ENCODE measurements at regions not wholly inside any gene's neighbourhood (a gene's known extent, or its start where the extent isn't known, plus 50 kb on each side); places are given as distances from the start of the nearest gene placed in this dataset.
"Not testable (repeated sequence)": the region's sequence is repeated elsewhere in the genome, so short reads cannot be mapped to it uniquely, and the experiment has no call there.

DNA sequence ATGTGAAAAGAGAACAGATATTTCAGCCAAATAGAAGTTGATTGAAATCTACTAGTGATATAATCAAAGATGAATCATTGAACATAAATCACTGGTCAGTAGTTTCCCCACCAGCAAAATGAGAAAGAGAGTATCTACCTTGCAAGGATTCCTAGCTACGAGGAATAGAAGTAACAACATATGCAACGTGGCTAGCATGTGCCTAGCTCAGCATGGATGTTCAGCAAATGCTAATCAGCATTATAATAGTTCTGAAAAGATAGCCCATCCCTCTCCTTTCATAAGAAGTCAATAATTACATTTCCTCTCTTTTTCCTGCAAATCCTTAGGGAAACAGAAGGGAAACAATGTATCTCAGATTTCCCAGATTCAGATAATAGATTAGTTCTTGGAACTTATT is 417.2 kb downstream of the SATB2 start:
- DNase-seq (ENCODE audit: low read depth in 4 of 4, low spot score in 3 of 4): no peak

DNA sequence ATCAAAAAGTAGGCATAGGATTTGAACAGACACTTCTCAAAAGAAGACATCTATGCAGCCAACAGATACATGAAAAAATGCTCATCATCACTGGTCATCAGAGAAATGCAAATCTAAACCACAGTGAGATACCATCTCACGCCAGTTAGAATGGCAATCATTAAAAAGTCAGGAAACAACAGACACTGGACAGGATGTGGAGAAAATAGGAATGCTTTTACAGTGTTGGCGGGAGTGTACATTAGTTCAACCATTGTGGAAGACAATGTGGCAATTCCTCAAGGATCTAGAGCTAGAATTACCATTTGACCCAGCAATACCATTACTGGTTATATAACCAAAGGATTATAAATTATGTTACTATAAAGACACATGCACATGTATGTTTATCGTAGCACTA is 424.0 kb downstream of the SATB2 start:
- not testable (repeated sequence) for DNase-seq (ENCODE audit: low read depth in 4 of 4, low spot score in 3 of 4)

DNA sequence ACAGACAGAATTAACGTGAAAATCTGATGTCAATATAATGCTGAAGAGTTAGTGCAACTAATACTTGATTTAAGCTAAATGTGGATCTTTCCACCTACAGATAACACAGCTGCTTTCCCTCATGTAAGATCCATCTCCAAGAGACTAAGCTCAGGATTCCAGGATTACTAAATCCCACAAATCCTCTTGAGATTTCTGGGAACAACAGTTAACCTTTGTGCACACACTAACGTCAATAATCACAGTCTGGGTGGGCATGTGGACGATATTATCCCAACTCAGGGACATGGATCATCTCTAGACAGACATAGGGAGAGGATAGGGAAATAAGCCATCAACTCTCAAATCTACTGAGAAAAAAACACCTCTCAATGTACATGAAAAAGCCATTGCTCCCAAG is 432.6 kb downstream of the SATB2 start:
- no peak for DNase-seq (ENCODE audit: low read depth in 4 of 4, low spot score in 3 of 4)

- DNase-seq (ENCODE audit: low read depth in 4 of 4, low spot score in 3 of 4): no peak
Measured at GRCh38 chr2:199024224-199024623, 433.5 kb downstream of the SATB2 start.

DNA sequence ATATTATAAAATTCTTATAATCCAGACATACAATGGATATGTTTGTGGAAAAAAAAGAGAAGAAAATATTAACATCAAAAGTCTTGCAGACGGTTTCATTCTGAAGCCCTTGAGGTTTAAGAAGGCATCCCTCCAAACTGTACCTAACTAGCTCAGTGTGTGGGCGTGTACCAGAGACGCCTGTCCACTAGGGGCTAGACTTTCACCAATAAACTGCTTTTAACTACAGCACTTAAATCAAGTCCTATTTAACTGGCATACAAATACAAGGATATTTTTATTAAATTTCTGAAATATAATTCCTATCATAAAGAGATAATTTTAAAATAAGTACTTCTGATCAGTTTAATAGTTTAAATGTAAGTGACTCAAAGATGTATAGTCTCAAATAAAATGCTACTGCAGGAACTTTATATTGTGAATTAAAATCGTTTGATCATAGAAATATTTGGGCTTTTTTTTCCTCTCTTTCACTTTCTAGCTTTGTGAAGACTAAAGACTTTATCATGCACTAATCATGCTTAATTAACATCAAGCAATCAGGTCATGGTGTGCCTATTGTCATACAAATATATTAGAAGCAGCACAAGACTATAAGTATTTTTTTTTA is 437.7 kb downstream of the SATB2 start:
- DNase-seq (ENCODE audit: low read depth in 4 of 4, low spot score in 3 of 4): peak; percentile 2 to 20 (median 14)

DNA sequence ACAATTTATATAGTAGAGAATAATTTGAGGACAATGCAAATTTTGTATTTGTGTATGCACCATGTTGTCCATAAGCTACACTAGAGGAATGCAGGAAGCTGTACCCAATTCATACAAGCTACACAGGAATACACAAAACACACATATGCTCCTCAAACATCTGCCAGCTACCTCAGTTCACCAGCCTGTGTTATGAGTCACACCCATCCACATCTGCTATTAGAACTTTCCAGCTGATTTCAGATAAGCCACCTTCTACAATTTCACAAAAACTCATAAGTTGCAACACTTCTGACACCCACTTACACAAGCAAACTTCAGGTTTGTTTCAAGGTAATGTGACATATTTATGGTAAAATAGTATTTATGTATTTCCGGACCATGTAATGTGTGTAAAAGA is 438.9 kb downstream of the SATB2 start:
- no peak for DNase-seq (ENCODE audit: low read depth in 4 of 4, low spot score in 3 of 4)

DNA sequence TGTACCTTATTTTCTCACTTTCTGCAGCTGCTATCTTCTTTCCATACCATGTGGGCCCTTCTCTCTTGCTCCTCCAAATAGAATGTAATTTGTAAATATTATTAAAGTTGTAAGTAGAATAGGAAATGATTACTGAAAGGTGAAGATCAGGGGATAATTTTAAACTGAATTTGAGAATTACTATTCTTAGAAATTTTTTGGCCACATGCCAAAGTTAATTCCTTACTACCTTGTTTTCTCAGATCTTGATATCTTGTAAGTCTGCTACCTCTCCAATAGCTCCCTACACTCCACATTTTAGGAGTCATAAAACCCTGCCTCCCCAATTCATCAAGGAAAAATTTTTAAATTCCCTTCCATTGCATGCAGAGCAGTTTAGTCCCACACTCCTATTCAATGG is 442.7 kb downstream of the SATB2 start:
- DNase-seq (ENCODE audit: low read depth in 4 of 4, low spot score in 3 of 4): no peak

DNA sequence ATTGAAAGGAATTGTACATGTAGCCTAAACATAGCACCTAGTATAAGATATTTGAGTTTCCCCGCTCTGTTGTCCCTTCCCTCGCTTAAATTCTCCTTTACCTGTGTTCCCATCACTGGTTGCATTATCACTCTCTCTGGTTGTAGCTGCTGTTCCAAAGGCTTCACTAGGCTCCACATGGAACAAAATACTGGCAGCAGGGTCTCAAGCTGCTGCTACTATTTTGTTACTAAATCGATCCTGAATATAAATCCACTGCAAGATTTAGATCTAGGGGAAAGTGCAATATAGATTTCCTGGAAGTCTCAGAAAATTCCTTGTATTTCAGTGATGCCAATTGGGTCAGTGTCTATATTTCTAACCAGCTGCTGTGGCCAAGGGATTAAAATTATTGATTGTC is 443.5 kb downstream of the SATB2 start:
- DNase-seq (ENCODE audit: low read depth in 4 of 4, low spot score in 3 of 4): no peak

DNA sequence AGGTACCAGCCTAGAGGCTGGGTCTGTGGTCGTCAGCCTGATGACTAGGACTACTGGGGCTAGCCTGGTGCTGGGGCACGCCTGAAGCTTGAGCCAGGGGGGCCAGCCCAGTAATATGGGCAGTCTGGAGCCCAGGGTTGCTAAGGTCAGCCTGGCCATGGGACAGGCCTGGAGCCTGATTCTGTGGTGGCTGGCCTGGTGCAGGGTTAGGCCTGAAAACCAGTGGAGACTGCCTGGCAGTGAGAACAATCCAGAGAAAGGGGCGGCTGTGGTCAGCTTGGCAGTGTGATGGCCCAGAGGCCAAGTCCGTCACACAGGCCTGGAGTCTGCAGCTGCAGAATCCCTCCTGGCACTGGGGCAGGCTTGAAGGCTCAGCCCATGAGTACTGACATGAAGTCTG is 445.8 kb downstream of the SATB2 start:
- no peak for DNase-seq (ENCODE audit: low read depth in 4 of 4, low spot score in 3 of 4)

DNA sequence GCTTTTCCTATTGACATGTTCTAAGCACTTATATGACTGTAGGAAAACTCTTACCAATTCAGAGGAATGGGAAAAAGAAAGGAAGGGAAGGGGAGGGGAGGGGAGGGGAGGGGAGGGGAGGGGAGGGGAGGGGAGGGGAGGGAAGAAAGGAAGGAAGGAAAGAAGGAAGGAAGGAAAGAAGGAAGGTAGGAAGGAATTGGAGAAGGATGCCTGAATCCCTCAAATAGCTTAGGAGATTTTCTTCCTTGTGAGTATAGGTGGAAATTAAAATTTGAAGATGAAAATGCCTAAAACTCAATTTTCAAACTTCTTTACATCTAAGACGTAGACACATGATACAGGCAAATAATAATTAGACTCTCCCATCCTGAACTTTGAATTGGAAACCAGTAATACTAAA is 463.1 kb downstream of the SATB2 start:
- DNase-seq (ENCODE audit: low read depth in 4 of 4, low spot score in 3 of 4): no peak

- DNase-seq (ENCODE audit: low read depth in 4 of 4, low spot score in 3 of 4): no peak
Measured at GRCh38 chr2:198991431-198991830, 466.3 kb downstream of the SATB2 start.

DNA sequence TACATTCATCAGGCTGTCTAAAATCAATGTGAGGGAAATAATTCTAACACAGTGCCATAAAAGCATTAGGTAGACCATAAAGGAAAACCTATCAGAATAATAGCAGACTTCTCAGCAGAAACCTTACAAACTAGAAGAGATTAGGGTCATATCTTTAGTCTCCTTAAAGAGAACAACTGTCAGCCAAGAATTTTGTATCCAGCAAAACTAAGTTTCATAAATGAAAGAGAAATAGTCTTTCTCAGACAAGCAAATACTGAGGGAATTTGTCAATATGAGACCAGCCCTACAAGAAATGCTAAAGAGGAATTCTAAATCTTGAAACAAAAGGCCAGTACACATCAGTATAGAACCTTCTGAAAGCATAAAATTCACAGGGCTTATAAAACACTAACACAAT is 482.0 kb downstream of the SATB2 start:
- no peak for DNase-seq (ENCODE audit: low read depth in 4 of 4, low spot score in 3 of 4)

GRCh38 chr2:198973785-198974184 is 484.0 kb downstream of the SATB2 start:
- DNase-seq (ENCODE audit: low read depth in 4 of 4, low spot score in 3 of 4): no peak

GRCh38 chr2:198973181-198973580 is 484.6 kb downstream of the SATB2 start:
- DNase-seq (ENCODE audit: low read depth in 4 of 4, low spot score in 3 of 4): no peak

GRCh38 chr2:198968545-198968944 is 489.2 kb downstream of the SATB2 start:
- DNase-seq (ENCODE audit: low read depth in 4 of 4, low spot score in 3 of 4): no peak

GRCh38 chr2:198966269-198966668 is 491.5 kb downstream of the SATB2 start:
- no peak for DNase-seq (ENCODE audit: low read depth in 4 of 4, low spot score in 3 of 4)

DNA sequence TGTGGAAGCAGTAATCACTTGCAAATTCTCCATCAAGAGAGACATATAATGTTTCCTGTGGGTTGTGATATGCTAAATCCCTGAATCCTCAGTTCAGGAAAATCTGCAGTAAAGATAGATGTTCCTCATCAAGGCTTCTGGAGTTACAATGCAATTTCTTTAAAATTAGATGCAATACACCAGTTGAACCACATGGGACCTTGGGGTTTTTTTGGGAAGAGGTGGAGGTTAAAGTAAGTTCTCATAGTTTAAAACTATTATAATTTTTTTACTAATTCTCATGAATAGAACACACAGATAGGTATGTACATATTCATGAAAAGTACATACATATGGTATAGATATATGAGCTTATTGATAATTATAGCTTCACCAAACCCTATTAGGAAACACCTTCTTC is 496.2 kb downstream of the SATB2 start:
- no peak for DNase-seq (ENCODE audit: low read depth in 4 of 4, low spot score in 3 of 4)

GRCh38 chr2:198957181-198957580 is 500.6 kb downstream of the SATB2 start:
- DNase-seq (ENCODE audit: low read depth in 4 of 4, low spot score in 3 of 4): no peak

DNA sequence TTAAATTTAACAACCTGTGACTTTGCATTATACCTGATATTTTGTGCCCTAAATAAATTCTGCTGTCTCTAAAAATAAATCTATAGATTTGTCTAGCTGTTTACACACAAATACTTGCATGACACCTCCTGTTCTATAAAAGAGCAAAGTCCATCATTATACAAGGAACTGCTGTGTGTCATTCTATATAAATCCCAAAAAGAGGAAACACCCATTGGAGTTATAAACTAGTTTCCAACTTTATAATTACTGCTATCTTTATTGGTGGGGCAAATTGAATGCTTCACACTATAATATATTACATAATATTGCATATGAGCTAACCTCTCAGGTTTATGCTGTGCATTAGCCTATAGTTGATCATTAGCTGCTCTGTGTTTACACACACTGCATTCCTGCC is 504.4 kb downstream of the SATB2 start:
- no peak for DNase-seq (ENCODE audit: low read depth in 4 of 4, low spot score in 3 of 4)

- no peak for DNase-seq (ENCODE audit: low read depth in 4 of 4, low spot score in 3 of 4)
Measured at GRCh38 chr2:198950803-198951202, 506.9 kb downstream of the SATB2 start.

- no peak for DNase-seq (ENCODE audit: low read depth in 4 of 4, low spot score in 3 of 4)
Measured at GRCh38 chr2:198945496-198945895, 512.2 kb downstream of the SATB2 start.

- DNase-seq (ENCODE audit: low read depth in 4 of 4, low spot score in 3 of 4): no peak
Measured at GRCh38 chr2:198930170-198930569, 527.6 kb downstream of the SATB2 start.

DNA sequence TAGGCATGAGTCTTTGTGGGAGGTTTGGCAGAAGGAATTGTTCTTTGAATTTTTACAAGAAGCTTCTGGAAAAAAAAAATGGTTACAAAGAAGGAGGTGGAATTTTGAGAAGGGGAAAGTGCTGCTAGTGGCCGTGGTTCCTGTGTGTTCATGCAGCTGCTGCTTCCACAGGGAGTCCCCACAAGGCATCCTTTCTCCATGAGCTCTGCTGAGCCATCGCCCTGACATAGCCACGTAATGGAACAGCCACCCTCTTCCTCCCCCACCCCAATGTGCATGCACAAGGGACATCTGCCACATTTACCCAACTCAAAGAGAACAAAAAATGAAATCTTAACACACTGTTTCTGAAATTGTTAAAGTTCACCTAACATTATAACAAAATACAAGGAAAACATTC is 529.7 kb downstream of the SATB2 start:
- DNase-seq (ENCODE audit: low read depth in 4 of 4, low spot score in 3 of 4): no peak

Measured in right renal pelvis (tissue), 4 donors.